Inflammatory macrophage treated with lipopolysaccharide for 4 hours (primary cell): ENCODE measurements at regions not wholly inside any gene's neighbourhood (a gene's known extent, or its start where the extent isn't known, plus 50 kb on each side); places are given as distances from the start of the nearest gene placed in this dataset.

Experiments used
- DNase-seq: peaks from one replicate; pipeline ENCODE4 v3.0.0-alpha.2; 2020

DNA sequence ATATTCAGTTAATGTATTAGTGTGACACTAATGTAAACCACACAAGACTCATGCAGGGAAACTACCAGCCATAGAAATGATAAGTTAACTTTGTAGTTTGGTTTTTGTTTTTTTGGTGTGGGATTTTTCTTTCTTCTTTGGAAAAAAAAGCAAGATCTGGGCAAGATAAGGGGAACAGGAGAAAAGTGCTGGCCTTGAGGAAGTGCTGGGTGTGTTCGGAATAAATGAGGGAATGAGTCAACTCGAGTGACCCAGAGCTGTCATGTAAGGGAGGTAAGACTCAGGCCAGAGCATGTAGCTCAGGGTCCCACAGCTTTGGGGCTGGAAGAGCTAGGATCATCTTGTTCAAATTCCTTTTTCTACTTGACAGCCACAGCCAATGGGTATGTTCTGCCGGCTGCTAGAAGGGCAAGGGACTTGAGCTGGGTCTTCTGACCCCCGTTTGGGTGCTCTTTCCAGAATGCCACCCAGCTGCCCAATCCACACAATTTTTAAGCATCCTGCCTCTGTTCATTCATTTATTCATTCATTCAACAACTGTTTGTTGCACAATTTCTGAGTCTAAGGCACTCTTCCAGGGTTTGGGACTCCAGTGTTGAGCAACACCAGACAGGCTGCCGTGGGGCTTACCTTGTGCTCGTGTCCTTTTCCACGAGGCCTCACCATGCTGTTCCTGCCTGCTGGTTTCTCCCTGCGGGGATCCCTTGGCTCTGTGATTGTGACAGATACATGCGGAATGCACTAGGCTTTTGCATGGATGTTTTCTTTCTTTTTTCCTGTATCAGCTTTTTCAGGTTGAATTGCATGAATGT lies 54.5 kb downstream of the CLDN34 start:
- DNase-seq = peak; percentile 40

DNA sequence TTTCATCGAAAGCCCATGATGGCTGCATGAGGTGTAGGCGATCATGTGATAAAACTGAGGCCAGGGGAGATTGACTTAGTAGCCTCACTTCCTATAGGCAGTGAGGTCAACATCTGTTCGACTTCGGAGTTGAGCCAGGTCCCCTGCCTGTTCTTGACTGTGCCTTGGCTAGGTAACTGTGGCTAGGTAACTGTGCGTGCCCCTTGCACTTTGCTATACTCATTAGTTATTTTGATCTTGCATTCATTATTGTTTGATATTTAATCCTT lies 55.0 kb downstream of the CLDN34 start:
- no peak for DNase-seq

DNA sequence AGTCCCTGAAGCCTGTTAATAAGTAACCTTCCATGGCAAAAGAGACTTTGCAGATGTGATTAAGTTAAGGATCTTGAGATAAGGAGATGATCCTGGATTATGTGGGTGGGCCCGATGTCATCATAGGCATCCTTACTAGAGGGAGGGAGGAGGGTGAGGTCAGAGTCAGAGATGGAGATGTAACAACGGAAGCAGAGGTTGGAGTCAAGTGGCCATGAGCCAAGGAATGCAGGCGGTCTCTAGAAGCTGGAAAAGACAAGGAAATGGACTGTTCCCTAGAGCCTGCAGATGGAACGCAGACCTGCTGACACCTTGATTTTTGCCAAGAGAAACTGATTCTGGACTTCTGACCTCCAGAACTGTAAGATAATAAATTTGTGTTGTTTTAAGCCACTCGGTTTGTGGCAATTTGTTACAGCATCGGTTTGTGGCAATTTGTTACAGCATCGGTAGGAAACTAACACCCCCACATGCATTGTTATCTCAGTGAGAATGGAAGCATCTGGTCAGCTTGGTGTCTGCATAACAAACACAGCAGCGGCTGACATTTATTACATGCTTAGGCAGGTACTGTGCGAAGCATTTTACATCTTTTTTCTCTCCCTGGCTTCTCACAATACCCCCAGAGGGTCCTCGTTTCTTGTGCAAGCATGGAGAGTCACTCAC lies 55.6 kb downstream of the CLDN34 start:
- no peak for DNase-seq

DNA sequence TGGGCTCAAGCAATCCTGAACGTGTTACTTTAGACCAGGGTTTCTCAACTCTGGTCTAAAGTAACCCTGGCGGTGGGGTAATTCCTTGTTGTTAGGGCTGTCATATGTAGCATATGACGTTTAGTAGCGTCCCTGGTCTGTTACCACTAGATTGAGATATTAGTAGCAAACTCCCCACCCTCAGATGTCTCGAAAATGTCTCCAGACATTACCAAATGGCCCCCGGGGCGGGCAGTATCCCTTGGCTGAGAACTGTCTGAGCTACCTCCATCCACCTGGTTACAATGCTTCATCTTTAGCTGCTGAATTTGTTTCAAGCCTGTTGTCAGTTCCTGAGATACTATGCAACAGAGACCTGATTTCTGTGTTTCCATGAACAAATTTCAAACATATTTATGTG lies 56.7 kb downstream of the CLDN34 start:
- DNase-seq = no peak

DNA sequence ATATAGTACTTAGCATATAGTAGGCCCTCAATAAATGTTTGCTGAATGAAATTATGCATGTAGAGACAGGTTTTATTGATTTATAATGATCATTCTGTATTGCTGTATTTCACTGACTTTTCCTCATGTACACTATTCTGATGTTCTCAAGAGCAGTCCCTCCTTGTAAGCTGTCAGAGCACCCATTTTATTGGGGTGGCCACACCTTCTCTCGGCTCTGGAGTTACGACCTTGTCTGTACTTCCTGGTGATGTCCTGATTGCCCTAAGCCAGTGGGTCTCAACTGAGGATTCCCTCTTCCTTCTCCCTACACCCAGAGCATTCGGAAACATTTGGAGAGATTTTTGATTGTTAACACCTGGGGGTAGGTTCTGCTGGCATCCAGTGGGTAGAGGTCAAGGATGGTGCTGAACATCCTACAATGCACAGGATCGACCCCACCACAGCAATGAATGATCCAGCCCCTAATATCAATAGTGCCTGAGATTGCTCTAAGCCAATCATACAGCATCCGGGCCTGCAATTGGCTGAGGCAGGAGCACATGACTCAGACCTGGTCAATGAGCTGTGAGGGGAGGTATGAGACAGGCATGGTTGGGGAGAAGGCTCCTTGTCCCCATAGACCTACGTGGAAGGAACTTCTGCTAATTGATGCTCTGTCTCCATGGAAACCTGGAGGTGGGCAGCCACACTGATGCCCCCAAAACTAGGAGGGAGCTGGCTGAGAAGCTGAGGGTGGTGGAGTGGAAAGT lies 58.8 kb downstream of the CLDN34 start:
- no peak for DNase-seq

DNA sequence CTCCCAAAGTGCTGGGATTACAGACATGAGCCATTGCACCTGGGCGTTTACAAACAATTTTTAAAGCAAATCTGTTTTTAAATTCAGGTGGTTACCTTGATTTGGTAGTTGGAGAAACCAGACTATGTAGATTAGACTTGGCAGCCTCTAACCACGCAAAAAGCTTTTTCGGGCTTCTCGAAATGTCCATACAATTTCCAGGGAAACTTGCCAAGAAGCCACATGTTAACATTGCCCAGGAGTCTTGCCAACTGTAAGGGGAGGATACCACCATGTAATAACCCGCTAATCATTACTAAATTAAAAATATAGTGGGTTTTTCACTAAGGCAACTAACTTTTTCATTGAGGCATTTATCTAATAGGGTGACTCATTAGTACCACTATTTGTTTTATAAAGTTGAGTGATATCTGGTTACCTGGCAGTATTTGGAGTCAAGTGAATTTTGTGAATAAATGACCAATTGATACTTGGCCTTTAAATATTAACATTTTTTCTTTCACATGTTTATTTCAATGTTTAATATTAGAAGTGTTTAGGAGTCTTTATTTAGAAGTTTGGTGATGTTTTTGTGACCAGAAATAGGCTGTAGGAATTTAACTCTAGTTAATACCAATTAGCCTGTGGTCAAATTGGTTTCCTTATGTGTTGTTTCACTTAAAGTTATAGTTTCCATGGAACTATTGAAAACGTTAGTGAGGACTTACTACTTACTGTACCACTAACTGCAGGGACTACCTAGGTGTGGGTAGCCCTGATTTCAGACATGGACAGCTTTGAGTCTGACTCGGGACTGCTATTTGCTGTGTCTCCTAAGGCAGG lies 61.3 kb downstream of the CLDN34 start:
- no peak for DNase-seq

DNA sequence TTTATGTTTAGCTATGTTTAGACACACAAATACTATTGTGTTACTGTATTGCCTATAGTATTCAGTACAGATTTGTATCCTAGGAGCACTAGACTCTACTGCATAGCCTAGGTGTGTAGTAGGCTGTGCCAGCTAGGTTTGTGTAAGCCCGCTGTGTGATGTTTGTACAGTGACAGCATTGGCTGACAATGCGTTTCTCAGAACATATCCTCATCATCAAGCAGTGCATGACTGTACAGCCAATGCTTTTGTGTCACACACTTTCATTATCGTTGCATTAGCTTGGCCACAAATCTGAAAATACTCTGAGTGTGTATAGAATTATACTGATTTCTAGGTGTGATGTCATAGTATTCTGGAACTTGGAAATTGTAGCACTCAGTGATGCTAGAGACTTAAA lies 63.4 kb downstream of the CLDN34 start:
- DNase-seq = no peak

DNA sequence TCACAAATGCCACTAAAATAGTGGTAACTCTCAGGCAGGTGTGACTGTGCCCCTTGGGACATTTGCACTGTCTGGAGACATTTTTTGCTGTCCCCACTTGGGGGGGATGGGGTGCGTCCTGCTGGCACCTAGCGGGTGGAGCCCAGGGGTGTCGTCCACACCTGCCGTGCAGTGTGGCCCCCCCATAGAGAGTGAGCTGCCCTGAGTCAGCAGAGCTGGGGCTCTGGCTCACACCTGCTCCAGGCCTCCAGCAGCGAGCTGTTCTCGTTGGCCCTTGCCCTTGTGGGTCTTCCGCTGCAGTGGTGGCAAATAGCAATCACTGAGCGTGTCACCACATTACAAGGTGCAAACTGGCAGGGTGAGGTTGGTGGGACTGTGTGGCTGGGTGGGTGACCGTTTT lies 64.6 kb downstream of the CLDN34 start:
- no peak for DNase-seq

DNA sequence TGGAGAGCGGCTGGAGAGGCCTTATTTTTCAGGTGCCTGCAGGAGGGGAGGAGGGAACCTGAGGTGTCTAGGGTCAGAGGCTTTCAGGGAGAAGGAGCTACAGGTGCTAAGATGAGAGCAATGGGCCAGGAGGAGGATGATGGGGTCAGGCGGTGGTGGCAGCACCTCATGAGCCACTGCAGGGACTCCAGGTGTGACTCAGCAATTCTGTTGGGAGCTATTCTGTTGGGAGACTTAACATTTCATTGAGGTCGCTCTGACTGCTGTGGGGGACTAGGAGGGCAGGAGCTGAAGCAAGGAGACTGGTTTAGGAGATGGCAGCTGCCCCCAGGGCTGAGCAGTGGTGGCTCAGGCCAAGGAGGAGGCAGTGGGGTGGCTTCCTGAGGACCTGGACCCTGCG lies 65.0 kb downstream of the CLDN34 start:
- no peak for DNase-seq

DNA sequence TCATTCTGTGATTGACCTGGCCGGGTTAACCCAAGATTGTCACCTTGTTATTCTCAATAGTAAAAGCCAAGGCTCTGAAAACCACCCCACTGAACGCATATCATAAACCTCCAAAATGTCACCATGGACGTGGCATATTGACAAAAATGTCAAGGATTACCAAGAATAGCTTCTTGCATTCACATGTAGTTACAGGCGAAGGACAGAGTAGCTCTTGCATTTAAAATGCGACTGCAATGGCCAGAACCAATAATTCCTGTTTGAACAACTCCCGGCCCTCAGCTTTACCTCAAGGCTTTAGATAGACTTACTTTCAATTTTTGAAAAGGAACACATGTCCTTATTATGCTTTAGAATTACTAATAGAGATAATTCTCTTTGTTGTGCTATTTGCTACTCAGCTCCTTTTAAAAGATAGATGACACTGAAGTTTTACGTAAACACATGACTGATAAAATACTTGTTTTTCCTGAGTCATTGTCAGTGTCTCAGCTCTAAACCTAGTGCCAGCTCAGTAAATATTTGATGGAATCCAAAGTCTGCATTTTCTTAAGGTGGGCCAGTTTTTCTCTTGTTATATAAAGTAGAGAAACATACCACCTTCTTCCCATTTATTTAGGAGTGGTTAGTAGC lies 66.3 kb downstream of the CLDN34 start:
- no peak for DNase-seq

DNA sequence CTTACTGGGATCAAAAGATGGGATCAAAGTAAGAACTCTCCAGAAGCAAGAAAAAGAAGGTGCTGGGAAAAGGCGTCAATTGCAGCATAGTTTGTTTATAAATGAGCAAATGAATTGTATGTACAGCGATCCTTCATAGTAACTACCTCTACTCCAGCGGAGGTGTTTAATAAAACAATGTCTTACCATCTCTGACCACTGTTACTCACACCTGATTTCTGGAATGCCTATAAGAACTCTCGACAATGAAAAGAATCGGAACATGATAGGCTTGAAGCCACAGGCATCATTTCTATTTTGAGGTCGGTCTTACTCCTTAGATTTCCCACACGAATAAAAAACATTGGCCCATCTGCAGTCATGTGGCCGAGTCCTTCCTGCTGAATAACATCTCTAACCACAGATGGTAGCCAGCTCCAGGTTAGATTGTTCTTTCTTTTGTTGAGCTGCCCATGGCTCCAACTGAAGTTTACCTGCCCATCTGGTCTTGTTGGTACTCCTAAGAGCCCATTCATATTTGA lies 67.6 kb downstream of the CLDN34 start:
- DNase-seq = no peak

DNA sequence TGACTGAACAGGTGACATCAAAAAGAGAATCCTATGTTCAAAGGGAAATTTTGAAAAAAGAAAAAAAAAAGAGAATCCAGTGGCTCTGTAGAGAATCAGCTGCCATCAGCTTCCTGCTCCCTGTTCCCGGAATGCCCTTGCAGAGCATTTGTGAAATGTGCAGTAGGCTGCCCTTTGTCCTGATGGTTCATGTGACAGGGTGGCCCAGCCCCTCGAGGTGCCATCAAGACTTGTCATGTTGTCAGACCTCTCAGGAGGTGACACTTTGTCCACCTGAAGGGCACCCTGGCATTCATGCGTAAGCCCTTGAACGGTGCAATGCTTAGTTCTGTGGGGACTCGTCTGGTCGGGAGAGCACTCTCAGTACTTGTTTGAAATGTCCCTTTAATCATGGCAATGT lies 71.4 kb downstream of the CLDN34 start:
- no peak for DNase-seq

DNA sequence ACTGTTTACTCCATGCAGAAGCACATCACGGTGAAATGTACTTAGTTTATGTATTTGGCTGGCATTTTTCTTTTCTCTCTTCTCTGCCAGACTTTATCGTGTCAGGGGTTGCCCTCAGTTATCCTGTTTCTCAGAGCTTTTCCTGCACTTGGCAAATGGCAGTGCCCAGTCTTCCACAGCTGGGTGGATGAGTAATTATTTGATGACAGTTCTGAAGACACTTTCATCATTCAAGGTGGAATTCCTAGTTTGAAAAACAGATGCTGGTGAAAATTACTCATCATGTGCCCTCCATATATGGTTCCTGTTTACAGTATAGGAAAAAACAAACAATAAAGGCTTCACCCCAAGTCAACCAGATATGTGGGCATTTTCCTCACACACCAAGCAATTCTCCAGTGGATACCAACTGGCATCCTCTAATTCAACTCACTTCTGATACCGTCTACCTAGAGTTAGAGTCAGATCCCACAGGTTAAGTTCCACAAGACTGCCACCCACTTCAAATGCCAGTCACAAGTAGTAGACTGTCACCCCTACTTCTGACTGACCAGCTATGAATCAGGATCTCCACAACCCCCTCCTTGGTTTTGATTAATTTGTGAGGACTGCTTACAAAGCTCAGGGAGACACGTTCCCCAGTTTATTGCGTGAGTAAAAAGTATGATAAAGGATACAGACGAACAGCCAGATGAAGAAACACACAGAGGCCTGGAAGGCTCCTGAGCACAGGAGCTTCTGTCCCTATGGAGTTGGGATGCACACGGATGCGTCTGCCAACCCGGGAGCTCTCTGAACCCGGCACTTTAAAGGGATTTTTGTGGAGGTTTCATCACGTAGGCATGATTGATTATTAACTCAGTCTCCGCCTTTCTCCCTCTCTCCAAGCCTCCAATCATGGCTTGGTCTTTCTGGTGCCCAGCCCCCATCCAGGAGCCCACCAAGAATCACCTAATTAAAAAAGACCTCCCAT lies 72.9 kb downstream of the CLDN34 start:
- no peak for DNase-seq

DNA sequence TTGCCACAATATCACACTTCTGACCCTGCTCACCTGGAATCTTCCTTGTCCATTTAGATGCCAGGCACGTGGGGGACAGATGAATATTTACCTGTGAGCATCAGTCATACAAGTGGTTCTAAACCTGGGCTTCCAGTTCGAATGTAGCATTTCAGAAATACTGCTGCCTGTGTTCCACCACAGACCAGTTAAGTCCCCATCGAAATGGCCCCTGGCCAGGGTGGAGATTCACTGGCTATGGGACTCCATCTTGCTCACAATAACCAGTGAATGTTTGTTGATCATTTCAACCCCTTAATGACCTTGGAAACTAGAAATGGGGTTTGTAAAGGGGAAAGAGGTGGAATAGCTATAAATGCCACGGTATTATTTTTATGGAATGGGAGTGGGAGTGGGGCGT lies 73.8 kb downstream of the CLDN34 start:
- DNase-seq = no peak

DNA sequence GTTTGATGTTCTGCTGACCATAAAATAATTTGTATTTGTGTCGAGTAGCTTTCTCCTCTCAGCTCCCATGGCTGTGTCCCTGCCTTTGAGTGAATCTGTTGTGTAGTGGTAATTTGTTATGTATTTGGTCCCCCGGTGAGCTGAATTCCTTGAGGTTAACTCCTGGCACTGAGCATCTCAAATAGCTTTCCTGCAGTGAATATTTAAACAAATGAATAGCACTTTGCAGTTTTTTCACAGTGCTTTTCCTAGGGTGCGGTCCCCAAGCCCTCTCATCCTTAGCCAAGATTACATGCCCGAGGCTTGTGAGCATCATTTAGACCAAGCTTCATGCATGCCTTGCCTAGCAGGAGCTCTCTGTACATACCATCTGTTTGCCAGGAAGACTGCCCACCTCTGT lies 74.2 kb downstream of the CLDN34 start:
- no peak for DNase-seq

DNA sequence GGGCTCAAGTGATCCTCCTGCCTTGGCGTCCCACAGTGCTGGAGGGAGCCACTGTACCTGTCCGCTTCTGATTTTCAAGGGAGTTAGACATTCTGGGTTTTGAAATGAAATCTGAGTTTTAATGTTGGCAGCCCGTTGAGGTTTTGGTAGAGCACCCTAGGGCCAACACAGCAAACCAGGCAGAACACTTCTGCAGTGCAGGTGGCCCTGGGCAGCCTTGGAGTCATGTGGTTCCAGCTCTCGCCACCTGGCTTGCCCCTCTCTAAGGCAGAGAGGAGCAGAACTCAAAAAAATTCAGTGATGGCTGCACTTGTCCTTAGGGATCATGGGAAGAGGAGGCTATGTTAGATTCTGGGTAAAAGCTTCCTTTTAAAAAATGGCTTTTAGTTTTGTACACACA lies 74.9 kb downstream of the CLDN34 start:
- no peak for DNase-seq

DNA sequence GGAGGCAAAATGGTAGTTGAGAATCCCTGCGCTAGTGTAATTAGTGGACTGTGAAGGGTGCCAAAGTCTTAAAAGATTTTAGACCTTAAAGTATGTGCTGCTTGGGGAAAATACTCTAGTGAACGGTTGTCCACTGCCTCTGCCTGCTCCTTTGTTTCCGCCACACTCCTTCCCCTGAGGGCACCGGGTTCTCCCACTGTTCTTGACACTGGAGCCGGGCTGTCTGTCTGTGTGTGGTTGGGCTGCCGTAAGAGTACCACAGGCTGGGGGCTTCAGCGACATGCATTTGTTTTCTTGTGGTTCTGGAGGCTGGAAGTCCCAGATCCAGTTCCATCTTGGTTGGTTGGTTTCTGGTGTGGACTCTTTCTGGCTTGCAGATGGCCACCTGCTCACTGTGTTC lies 76.2 kb downstream of the CLDN34 start:
- DNase-seq = no peak

DNA sequence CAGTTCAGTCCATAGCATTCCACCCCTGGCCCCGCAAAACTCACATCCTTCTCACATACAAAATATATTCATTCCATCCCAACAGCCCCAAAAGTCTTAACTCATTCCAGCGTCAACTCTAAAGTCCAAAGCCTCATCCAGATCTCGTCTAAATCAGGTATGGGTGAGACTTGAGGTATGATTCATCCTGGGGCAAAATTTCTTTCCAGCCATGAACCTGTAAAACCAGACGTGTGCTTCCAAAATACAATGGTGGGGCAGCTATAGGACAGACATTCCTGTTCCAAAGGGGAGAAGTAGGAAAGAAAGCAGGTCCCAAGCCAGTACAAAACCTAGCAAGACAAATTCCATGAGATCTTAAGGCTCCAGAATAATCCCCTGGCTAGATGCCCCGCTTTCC lies 76.9 kb downstream of the CLDN34 start:
- no peak for DNase-seq

DNA sequence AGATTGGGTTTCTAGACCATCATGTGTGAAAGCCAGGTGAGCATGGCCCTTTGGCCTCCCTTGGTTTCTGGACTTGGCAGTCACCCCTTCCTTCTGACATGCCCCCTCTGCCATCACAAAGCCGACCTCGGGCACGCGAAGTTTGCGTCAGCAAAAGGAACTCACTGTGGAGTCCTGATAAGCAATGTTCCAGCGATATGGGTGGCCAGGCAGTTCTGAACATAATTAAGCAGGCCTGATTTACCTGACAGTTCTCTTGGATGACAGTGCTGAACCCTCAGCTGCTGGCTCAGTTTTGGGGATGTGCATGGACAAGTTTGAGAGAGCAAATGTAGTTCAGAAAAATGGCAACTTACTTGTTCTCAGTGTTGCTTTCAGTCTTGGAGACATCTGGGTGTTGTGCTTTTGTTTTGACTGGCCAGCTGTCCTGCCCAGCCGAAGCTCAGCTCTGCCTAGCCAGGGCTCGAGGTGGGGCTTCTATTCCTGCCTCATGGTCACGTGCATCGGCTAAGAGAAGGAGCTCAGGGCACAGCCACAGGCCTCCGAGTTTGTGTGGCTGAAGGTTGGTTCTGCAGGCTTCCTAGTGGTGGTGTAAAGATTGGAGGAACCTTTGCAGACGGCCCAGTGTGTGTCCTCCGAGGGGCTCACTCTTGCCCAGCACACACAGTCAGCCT lies 78.3 kb downstream of the CLDN34 start:
- no peak for DNase-seq

DNA sequence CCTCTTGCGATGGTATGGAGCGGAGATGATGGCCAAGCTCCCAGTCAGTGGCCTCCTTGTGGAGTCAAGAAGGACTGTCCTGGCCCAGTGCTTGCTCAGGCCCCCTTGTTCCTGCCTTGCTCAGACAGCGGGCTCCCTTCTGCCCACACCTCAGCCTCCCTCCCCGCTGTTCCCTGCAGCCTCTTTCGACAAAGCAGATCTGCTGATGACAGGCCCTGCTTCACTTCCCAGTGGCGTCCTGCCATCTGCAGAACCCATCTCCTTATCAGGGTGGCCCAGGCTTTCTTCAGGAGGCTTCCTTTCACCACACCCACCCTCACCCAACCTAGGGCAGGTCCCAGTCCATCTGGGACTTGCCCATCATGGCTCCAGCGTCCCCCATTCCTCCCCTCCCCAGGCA lies 80.0 kb downstream of the CLDN34 start:
- no peak for DNase-seq

DNA sequence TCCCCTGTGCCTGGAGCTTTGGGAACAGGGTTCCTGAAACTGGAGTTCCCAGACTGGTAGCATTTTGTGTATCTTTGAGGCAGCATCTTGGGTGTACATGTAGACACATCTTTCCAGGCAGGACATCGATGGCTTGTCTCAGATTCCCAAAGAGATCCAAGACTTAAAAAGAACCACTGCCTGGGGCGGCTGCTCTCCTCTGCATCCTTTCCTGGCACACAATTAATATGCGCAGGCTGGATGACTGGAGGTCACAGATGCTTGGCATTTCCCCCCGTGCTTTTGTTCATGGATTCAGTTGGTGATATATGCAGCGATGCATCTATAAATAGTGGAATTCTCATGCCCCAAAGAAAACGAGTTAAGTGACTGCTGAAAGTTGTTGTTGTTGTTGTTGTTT lies 80.5 kb downstream of the CLDN34 start:
- no peak for DNase-seq
